ENCODE measurements at regions not wholly inside any gene's neighbourhood (a gene's known extent, or its start where the extent isn't known, plus 50 kb on each side); places are given as distances from the start of the nearest gene placed in this dataset.

- no peak for DNase-seq
Measured at GRCh38 chr3:102605153-102605552, 170.3 kb downstream of the ZPLD1 start.

GRCh38 chr3:102608875-102609274 lies 174.1 kb downstream of the ZPLD1 start:
- no peak for DNase-seq

- no peak for DNase-seq
Measured at GRCh38 chr3:102614021-102614569, 179.3 kb downstream of the ZPLD1 start.

- no peak for DNase-seq
Measured at GRCh38 chr3:102614585-102614984, 179.8 kb downstream of the ZPLD1 start.

GRCh38 chr3:102617381-102617780 lies 182.6 kb downstream of the ZPLD1 start:
- no peak for DNase-seq

GRCh38 chr3:102619361-102619760 lies 184.5 kb downstream of the ZPLD1 start:
- DNase-seq, result no peak

GRCh38 chr3:102629943-102630342 lies 195.1 kb downstream of the ZPLD1 start:
- no peak for DNase-seq

GRCh38 chr3:102630531-102630930 lies 195.7 kb downstream of the ZPLD1 start:
- no peak for DNase-seq

- no peak for DNase-seq
Measured at GRCh38 chr3:102643546-102643945, 208.7 kb downstream of the ZPLD1 start.

- DNase-seq, result no peak
Measured at GRCh38 chr3:102646557-102646956, 211.7 kb downstream of the ZPLD1 start.

- DNase-seq, result no peak
Measured at GRCh38 chr3:102660653-102661052, 225.8 kb downstream of the ZPLD1 start.

- no peak for DNase-seq
Measured at GRCh38 chr3:102661707-102662497, 227.1 kb downstream of the ZPLD1 start.

- no peak for DNase-seq
Measured at GRCh38 chr3:102662498-102662772, 227.6 kb downstream of the ZPLD1 start.

GRCh38 chr3:102664126-102664525 lies 229.3 kb downstream of the ZPLD1 start:
- DNase-seq, result no peak

- DNase-seq, result no peak
Measured at GRCh38 chr3:102665183-102665582, 230.4 kb downstream of the ZPLD1 start.

- no peak for DNase-seq
Measured at GRCh38 chr3:102668247-102668646, 233.4 kb downstream of the ZPLD1 start.

GRCh38 chr3:102670986-102671385 lies 236.2 kb downstream of the ZPLD1 start:
- DNase-seq, result no peak

- no peak for DNase-seq
Measured at GRCh38 chr3:102672305-102672704, 237.5 kb downstream of the ZPLD1 start.

- peak; percentile 86 for DNase-seq
Measured at GRCh38 chr3:102673271-102674115, 238.7 kb downstream of the ZPLD1 start.

GRCh38 chr3:102674284-102674683 lies 239.5 kb downstream of the ZPLD1 start:
- DNase-seq, result no peak

GRCh38 chr3:102676424-102676823 lies 241.6 kb downstream of the ZPLD1 start:
- DNase-seq, result no peak

GRCh38 chr3:102682741-102683140 lies 247.9 kb downstream of the ZPLD1 start:
- no peak for DNase-seq

- DNase-seq, result no peak
Measured at GRCh38 chr3:102686792-102687191, 252.0 kb downstream of the ZPLD1 start.

Measured in NCI-H82 (cell line).